Left ventricle myocardium inferior (tissue), 1 donor: ENCODE measurements at regions not wholly inside any gene's neighbourhood (a gene's known extent, or its start where the extent isn't known, plus 50 kb on each side); places are given as distances from the start of the nearest gene placed in this dataset.
"Not testable (repeated sequence)": the region's sequence is repeated elsewhere in the genome, so short reads cannot be mapped to it uniquely, and the experiment has no call there.

Experiments
- DNase-seq: peaks from one replicate; pipeline ENCODE4 v3.0.0-alpha.2; 2020
- H3K27ac ChIP-seq: fragments of 200-600 bp; replicated peaks from 2 replicates; pipeline ENCODE4 v1.8.0; 2021
- H3K27me3 ChIP-seq: fragments of 200-600 bp; 2 replicates; pipeline ENCODE4 v1.8.0; 2021; ENCODE audit warnings: low read depth
- H3K36me3 ChIP-seq: fragments of 200-600 bp; 2 replicates; pipeline ENCODE4 v1.8.0; 2021
- H3K4me1 ChIP-seq: fragments of 200-600 bp; 2 replicates; pipeline ENCODE4 v1.8.0; 2021
- H3K4me3 ChIP-seq: fragments of 200-600 bp; 2 replicates; pipeline ENCODE4 v1.8.0; 2021; ENCODE audit warnings: mild to moderate bottlenecking, moderate library complexity
- H3K9me3 ChIP-seq: fragments of 200-600 bp; replicated peaks from 2 replicates; pipeline ENCODE4 v1.8.0; 2021
- CTCF ChIP-seq: fragments of 200-600 bp; IDR thresholded peaks from 2 replicates; pipeline ENCODE4 v1.8.0; 2021; ENCODE audit warnings: antibody characterized with exemption, mild to moderate bottlenecking, borderline replicate concordance
- intact Hi-C: fragments of 100-400 bp; cut with micrococcal nuclease; formaldehyde crosslinking; loops from one replicate; pipeline ENCODE4 v1.11.0; 2022
- donor health status: DM: no; HTN: yes; CAD: no; lungs with severe emphysema.

DNA sequence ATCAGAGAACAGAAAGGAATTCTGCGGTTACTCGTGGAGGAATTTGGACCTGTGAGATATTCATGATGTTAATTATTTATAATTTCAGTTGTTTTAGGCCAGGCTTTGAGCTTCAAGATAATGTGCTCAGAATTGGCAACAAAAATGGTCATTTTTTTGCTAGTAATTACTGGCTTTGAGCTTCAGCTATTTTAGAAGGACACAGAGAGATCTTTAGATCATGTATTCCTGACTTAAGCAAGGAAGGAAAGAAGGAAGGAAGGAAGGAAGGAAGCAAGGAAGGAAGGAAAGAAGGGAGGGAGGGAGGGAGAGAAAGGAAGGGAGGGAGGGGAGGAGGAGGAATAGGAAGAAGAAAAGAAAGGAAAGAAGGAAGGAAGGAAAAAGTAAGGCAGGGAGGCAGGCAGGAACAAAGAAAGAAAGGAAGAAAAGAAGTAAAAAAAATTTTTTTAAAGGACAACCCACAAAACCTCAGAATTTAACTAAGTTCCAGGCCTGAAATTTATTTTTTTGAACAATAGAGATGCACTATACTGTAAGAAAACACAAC lies 277.9 kb upstream of the KLF3 start:
- intact Hi-C loops = no loop called here
- no peaks in the 10 kb centered on the region for H3K27me3 ChIP-seq
- DNase-seq = no peak
- peaks cover 46% of the 10 kb centered on the region for H3K4me1 ChIP-seq
- no peak for TF ChIP-seq CTCF
- peak overlapping the region; percentile 49 for H3K27ac ChIP-seq
- H3K9me3 ChIP-seq = peaks cover 11% of the 10 kb centered on the region
- no peaks in the 10 kb centered on the region for H3K36me3 ChIP-seq
- H3K4me3 ChIP-seq = no peak overlapping the region

- Histone ChIP-seq H3K27me3 (no peaks in the 10 kb centered on the region), H3K36me3 (no peaks in the 10 kb centered on the region), H3K9me3 (peaks cover 14% of the 10 kb centered on the region), H3K4me1 (peaks cover 46% of the 10 kb centered on the region), H3K27ac (peak overlapping the region; percentile 49), H3K4me3 (no peak overlapping the region)
- TF ChIP-seq CTCF = no peak
- intact Hi-C loops = no loop called here
- no peak for DNase-seq
Observed at GRCh38 chr4:38386654-38387188, 277.3 kb upstream of the KLF3 start.

GRCh38 chr4:38387348-38387747 lies 276.7 kb upstream of the KLF3 start:
- Histone ChIP-seq H3K27me3 (no peaks in the 10 kb centered on the region), H3K4me3 (no peak overlapping the region), H3K27ac (peak overlapping the region; percentile 49), H3K36me3 (no peaks in the 10 kb centered on the region), H3K9me3 (peaks cover 20% of the 10 kb centered on the region), H3K4me1 (peaks cover 43% of the 10 kb centered on the region)
- intact Hi-C loops = no loop called here
- no peak for TF ChIP-seq CTCF
- peak; percentile 47 for DNase-seq

DNA sequence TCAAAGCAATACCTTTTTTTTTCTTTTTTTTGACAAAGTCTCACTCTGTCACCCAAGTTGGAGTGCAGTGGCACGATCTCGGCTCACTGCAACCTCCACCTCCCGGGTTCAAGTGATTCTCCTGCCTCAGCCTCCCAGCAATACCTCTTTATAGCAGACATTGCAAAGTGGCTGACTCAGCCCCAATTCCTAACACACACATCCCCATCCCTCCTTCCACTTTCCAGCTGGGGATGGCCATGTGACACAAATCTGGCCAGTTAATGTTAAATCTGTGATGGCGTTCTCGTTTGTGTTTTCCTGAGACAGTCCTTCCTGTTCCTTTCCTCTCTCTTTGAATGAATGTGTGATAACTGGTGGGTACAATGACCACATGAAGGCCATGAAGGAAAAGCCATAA lies 276.2 kb upstream of the KLF3 start:
- Histone ChIP-seq H3K9me3 (peaks cover 24% of the 10 kb centered on the region), H3K4me1 (peaks cover 38% of the 10 kb centered on the region), H3K27ac (peak overlapping the region; percentile 49), H3K4me3 (no peak overlapping the region), H3K27me3 (no peaks in the 10 kb centered on the region), H3K36me3 (no peaks in the 10 kb centered on the region)
- no peak for TF ChIP-seq CTCF
- intact Hi-C loops = no loop called here
- no peak for DNase-seq

DNA sequence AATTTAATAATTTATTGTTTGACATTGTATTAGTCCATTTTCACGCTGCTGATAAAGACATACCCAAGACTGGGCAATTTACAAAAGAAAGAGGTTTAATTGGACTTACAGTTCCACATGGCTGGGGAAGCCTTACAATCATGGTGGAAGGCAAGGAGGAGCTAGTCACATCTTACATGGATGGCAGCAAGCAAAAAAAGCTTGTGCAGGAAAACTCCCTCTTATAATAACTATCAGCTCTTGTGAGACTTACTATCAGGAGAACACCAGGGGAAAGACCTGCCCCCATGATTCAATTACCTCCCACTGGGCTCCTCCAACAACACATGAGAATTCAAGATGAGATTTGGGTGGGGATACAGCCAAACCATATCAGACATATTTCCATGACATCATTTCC lies 275.1 kb upstream of the KLF3 start:
- H3K27me3 ChIP-seq, H3K4me3 ChIP-seq, intact Hi-C loops, H3K27ac ChIP-seq, DNase-seq, H3K36me3 ChIP-seq: not testable (repeated sequence)
- Histone ChIP-seq H3K9me3 (peaks cover 28% of the 10 kb centered on the region), H3K4me1 (peaks cover 31% of the 10 kb centered on the region)

DNA sequence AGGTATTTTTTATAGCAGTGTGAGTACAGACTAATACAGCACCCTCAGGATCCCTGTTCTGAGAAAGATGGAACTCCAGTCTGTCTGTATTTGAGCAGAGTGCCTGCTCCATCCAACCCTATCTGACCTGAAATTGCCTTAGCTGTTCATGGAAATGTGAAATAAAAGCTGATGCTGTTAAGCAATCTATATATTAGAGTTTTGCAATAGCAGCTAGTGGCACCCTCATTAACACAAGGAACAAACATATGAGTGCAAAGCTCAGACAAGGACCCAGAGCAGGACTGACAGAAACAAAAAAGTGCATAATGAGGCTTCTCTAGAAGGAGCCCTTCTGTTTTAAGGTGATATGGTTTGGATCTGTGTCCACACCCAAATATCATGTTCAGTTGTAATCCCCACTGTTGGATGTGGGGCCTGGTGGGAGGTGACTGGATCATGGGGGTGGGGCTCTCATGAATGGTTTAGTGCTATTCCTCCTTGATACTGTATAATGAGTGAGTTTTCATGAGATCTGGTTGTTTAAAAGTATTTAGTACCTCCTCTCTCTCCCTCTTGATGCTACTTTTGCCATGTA lies 272.9 kb upstream of the KLF3 start:
- H3K4me3 ChIP-seq = no peak overlapping the region
- H3K4me1 ChIP-seq = peaks cover 23% of the 10 kb centered on the region
- no peak for DNase-seq
- no peak for TF ChIP-seq CTCF
- intact Hi-C loops = no loop called here
- H3K27me3 ChIP-seq = no peaks in the 10 kb centered on the region
- H3K27ac ChIP-seq = no peak overlapping the region
- no peaks in the 10 kb centered on the region for H3K36me3 ChIP-seq
- peaks cover 28% of the 10 kb centered on the region for H3K9me3 ChIP-seq
